ENCODE measurements at regions not wholly inside any gene's neighbourhood (a gene's known extent, or its start where the extent isn't known, plus 50 kb on each side); places are given as distances from the start of the nearest gene placed in this dataset.

GRCh38 chr14:97311411-97311810 is 514.2 kb downstream of the VRK1 start:
- TF ChIP-seq CTCF (IDR thresholded peaks at IDR 0.05) (no peak), POLR2AphosphoS5 (IDR thresholded peaks at IDR 0.05) (no peak), POLR2A (IDR thresholded peaks at IDR 0.05) (no peak)

All from prostate gland (tissue), 2 donors.